Muscle layer of duodenum (tissue), 2 donors: ENCODE measurements at regions not wholly inside any gene's neighbourhood (a gene's known extent, or its start where the extent isn't known, plus 50 kb on each side); places are given as distances from the start of the nearest gene placed in this dataset.
A peak's percentile ranks its signal among the peaks of the same experiment; 100 is the strongest.

Source experiments
- H3K27ac ChIP-seq: one replicate; pipeline ENCODE4 v1.7.0; 2013; ENCODE audit warnings: mild to moderate bottlenecking, low read length
- H3K27me3 ChIP-seq: one replicate; pipeline ENCODE4 v1.7.0; 2013; ENCODE audit warnings: low read depth, mild to moderate bottlenecking, control low read depth, low read length
- H3K36me3 ChIP-seq, 2 donors: one replicate each; pipeline ENCODE4 v1.7.0; 2013; ENCODE audit warnings: low read length in 2 of 2, control low read depth in 1 of 2, mild to moderate bottlenecking in 1 of 2; ENCODE audit not compliant: insufficient read depth in 2 of 2, control insufficient read depth in 1 of 2
- H3K4me1 ChIP-seq, 2 donors: one replicate each; pipeline ENCODE4 v1.7.0; 2013; ENCODE audit warnings: low read length in 2 of 2, mild to moderate bottlenecking in 2 of 2, control low read depth in 1 of 2, moderate library complexity in 1 of 2; ENCODE audit not compliant: insufficient read depth in 2 of 2, control insufficient read depth in 1 of 2
- H3K4me3 ChIP-seq, 2 donors: one replicate each; pipeline ENCODE4 v1.7.0; 2013; ENCODE audit warnings: low read length in 2 of 2, low read depth in 1 of 2, mild to moderate bottlenecking in 1 of 2
- H3K9me3 ChIP-seq, 2 donors: one replicate each; pipeline ENCODE4 v1.7.0; 2013; ENCODE audit warnings: low read length in 2 of 2, control low read depth in 1 of 2, mild to moderate bottlenecking in 1 of 2; ENCODE audit not compliant: control insufficient read depth in 1 of 2
- donor health status: healthy.

- Histone ChIP-seq H3K27me3 (peaks cover 5% of the 10 kb centered on the region), H3K9me3 (no peaks in the 10 kb centered on the region), H3K4me3 (no peak overlapping the region), H3K36me3 (no peaks in the 10 kb centered on the region), H3K4me1 (peaks cover 10 to 12% of the 10 kb centered on the region in 2 donors), H3K27ac (no peak overlapping the region)
These were observed 60.0 kb upstream of the STEAP1B start for GRCh38 chr7:22559829-22560489.

- Histone ChIP-seq H3K27ac (no peak overlapping the region), H3K36me3 (no peaks in the 10 kb centered on the region), H3K9me3 (no peaks in the 10 kb centered on the region), H3K4me3 (no peak overlapping the region), H3K4me1 (peaks cover 6 to 10% of the 10 kb centered on the region in 2 donors), H3K27me3 (peaks cover 5% of the 10 kb centered on the region)
These were observed 57.2 kb upstream of the STEAP1B start for GRCh38 chr7:22557167-22557566.

GRCh38 chr7:22555476-22555875, 55.5 kb upstream of the STEAP1B start:
- Histone ChIP-seq H3K4me1 (no peaks in the 10 kb centered on the region), H3K27me3 (peaks cover 9% of the 10 kb centered on the region), H3K27ac (no peak overlapping the region), H3K36me3 (no peaks in the 10 kb centered on the region), H3K9me3 (no peaks in the 10 kb centered on the region), H3K4me3 (no peak overlapping the region)

GRCh38 chr7:22554184-22554583, 54.2 kb upstream of the STEAP1B start:
- H3K4me1 ChIP-seq = peaks cover 0 to 11% of the 10 kb centered on the region in 2 donors
- H3K4me3 ChIP-seq = no peak overlapping the region
- H3K36me3 ChIP-seq = no peaks in the 10 kb centered on the region
- H3K27me3 ChIP-seq = peaks cover 21% of the 10 kb centered on the region
- no peaks in the 10 kb centered on the region for H3K9me3 ChIP-seq
- H3K27ac ChIP-seq = no peak overlapping the region

- Histone ChIP-seq H3K4me1 (peaks cover 0 to 12% of the 10 kb centered on the region in 2 donors), H3K27me3 (peaks cover 23% of the 10 kb centered on the region), H3K27ac (no peak overlapping the region), H3K4me3 (no peak overlapping the region), H3K36me3 (no peaks in the 10 kb centered on the region), H3K9me3 (no peaks in the 10 kb centered on the region)
These were observed 52.0 kb upstream of the STEAP1B start for GRCh38 chr7:22551768-22552513.

GRCh38 chr7:22550514-22551030, 50.6 kb upstream of the STEAP1B start:
- peaks cover 18% of the 10 kb centered on the region for H3K27me3 ChIP-seq
- peaks cover 0 to 12% of the 10 kb centered on the region in 2 donors for H3K4me1 ChIP-seq
- H3K4me3 ChIP-seq = no peak overlapping the region
- H3K27ac ChIP-seq = no peak overlapping the region
- H3K36me3 ChIP-seq = no peaks in the 10 kb centered on the region
- H3K9me3 ChIP-seq = no peaks in the 10 kb centered on the region

GRCh38 chr7:22549667-22550513, 49.9 kb upstream of the STEAP1B start:
- Histone ChIP-seq H3K4me3 (peak overlapping the region; percentile 28 to 61), H3K27me3 (peaks cover 18% of the 10 kb centered on the region), H3K27ac (no peak overlapping the region), H3K4me1 (peaks cover 0 to 12% of the 10 kb centered on the region in 2 donors), H3K9me3 (no peaks in the 10 kb centered on the region), H3K36me3 (no peaks in the 10 kb centered on the region)
